ENCODE measurements at regions not wholly inside any gene's neighbourhood (a gene's known extent, or its start where the extent isn't known, plus 50 kb on each side); places are given as distances from the start of the nearest gene placed in this dataset.

GRCh38 chr10:71158902-71159301 is 53.5 kb upstream of the UNC5B start:
- DNase-seq (no peak), ATAC-seq (replicated peaks in 1 of 4) (no peak)
- H3K27ac ChIP-seq (ENCODE audit: low read length): no peak overlapping the region
- no peak overlapping the region for H3K4me3 ChIP-seq (ENCODE audit: control insufficient read depth in 1 of 2, extremely low read depth in 1 of 2, low read length in 1 of 2)
- 90% methylated on average over 2 of the region's 2 CpGs for WGBS (ENCODE audit: insufficient coverage)
- peaks cover 0 to 4% of the 10 kb centered on the region in 2 donors for H3K27me3 Mint-ChIP-seq
- H3K36me3 ChIP-seq (ENCODE audit: control insufficient read depth in 2 of 2, extremely low read depth in 1 of 2, insufficient read depth in 1 of 2, low read length in 1 of 2): no peaks in the 10 kb centered on the region
- POLR2A ChIA-PET: no interaction called here
- H3K4me3 Mint-ChIP-seq: no peak overlapping the region
- no peaks in the 10 kb centered on the region for H3K4me1 ChIP-seq (ENCODE audit: control insufficient read depth in 1 of 2, extremely low read depth in 1 of 2, insufficient read depth in 2 of 2, low read length in 2 of 2)
- no peaks in the 10 kb centered on the region for H3K36me3 Mint-ChIP-seq
- no peaks in the 10 kb centered on the region for H3K9me3 Mint-ChIP-seq
- H3K27me3 ChIP-seq (replicated peaks in 1 of 2; ENCODE audit: control insufficient read depth in 2 of 2, extremely low read depth in 1 of 2, insufficient read depth in 2 of 2, low read length in 1 of 2): no peaks in the 10 kb centered on the region
- no peak overlapping the region for H3K27ac Mint-ChIP-seq
- CTCF ChIA-PET: no interaction called here
- no peaks in the 10 kb centered on the region for H3K9me3 ChIP-seq
- H3K4me1 Mint-ChIP-seq: no peaks in the 10 kb centered on the region

GRCh38 chr10:71159892-71160291 is 52.5 kb upstream of the UNC5B start:
- no peak overlapping the region for H3K4me3 Mint-ChIP-seq
- Histone ChIP-seq H3K4me3 (ENCODE audit: control insufficient read depth in 1 of 2, extremely low read depth in 1 of 2, low read length in 1 of 2) (no peak overlapping the region), H3K4me1 (ENCODE audit: control insufficient read depth in 1 of 2, extremely low read depth in 1 of 2, insufficient read depth in 2 of 2, low read length in 2 of 2) (no peaks in the 10 kb centered on the region), H3K36me3 (ENCODE audit: control insufficient read depth in 2 of 2, extremely low read depth in 1 of 2, insufficient read depth in 1 of 2, low read length in 1 of 2) (no peaks in the 10 kb centered on the region), H3K27ac (ENCODE audit: low read length) (no peak overlapping the region), H3K27me3 (replicated peaks in 1 of 2; ENCODE audit: control insufficient read depth in 2 of 2, extremely low read depth in 1 of 2, insufficient read depth in 2 of 2, low read length in 1 of 2) (no peaks in the 10 kb centered on the region), H3K9me3 (no peaks in the 10 kb centered on the region)
- ATAC-seq (replicated peaks in 1 of 4): no peak
- 82% methylated on average over 3 of the region's 5 CpGs for WGBS (ENCODE audit: insufficient coverage)
- no peaks in the 10 kb centered on the region for H3K9me3 Mint-ChIP-seq
- ChIA-PET POLR2A (no interaction called here), CTCF (no interaction called here)
- H3K4me1 Mint-ChIP-seq: no peaks in the 10 kb centered on the region
- H3K27me3 Mint-ChIP-seq: peaks cover 0 to 9% of the 10 kb centered on the region in 2 donors
- no peak for DNase-seq
- no peak overlapping the region for H3K27ac Mint-ChIP-seq
- H3K36me3 Mint-ChIP-seq: no peaks in the 10 kb centered on the region

GRCh38 chr10:71161425-71161824 is 50.9 kb upstream of the UNC5B start:
- H3K9me3 ChIP-seq: no peaks in the 10 kb centered on the region
- no peaks in the 10 kb centered on the region for H3K36me3 ChIP-seq (ENCODE audit: control insufficient read depth in 2 of 2, extremely low read depth in 1 of 2, insufficient read depth in 1 of 2, low read length in 1 of 2)
- H3K27ac ChIP-seq (ENCODE audit: low read length): no peak overlapping the region
- no peak overlapping the region for H3K4me3 ChIP-seq (ENCODE audit: control insufficient read depth in 1 of 2, extremely low read depth in 1 of 2, low read length in 1 of 2)
- Mint-ChIP-seq H3K4me1 (no peaks in the 10 kb centered on the region), H3K27ac (no peak overlapping the region), H3K4me3 (no peak overlapping the region), H3K9me3 (no peaks in the 10 kb centered on the region), H3K36me3 (no peaks in the 10 kb centered on the region), H3K27me3 (peaks cover 0 to 13% of the 10 kb centered on the region in 2 donors)
- ChIA-PET POLR2A (no interaction called here), CTCF (interaction anchor here in 1 of 2 donors (1.1 kb wide), 1 partner anchor 9 kb away, joined by 3 read pairs; no protein-coding TSS in a partner anchor)
- ATAC-seq (replicated peaks in 1 of 4) (peak in 3 of 4 experiments; percentile 37 to 60 (median 56)), DNase-seq (no peak)
- no peaks in the 10 kb centered on the region for H3K4me1 ChIP-seq (ENCODE audit: control insufficient read depth in 1 of 2, extremely low read depth in 1 of 2, insufficient read depth in 2 of 2, low read length in 2 of 2)
- no peaks in the 10 kb centered on the region for H3K27me3 ChIP-seq (replicated peaks in 1 of 2; ENCODE audit: control insufficient read depth in 2 of 2, extremely low read depth in 1 of 2, insufficient read depth in 2 of 2, low read length in 1 of 2)
- 63% methylated on average over 3 of the region's 4 CpGs for WGBS (ENCODE audit: insufficient coverage)
